ENCODE measurements at regions not wholly inside any gene's neighbourhood (a gene's known extent, or its start where the extent isn't known, plus 50 kb on each side); places are given as distances from the start of the nearest gene placed in this dataset.
"Not testable (repeated sequence)": the region's sequence is repeated elsewhere in the genome, so short reads cannot be mapped to it uniquely, and the experiment has no call there.

GRCh38 chr9:124084087-124084486, 72.5 kb downstream of the LHX2 start:
- no peak for DNase-seq

GRCh38 chr9:124087226-124087625, 75.7 kb downstream of the LHX2 start:
- no peak for DNase-seq

GRCh38 chr9:124088476-124088837, 76.9 kb downstream of the LHX2 start:
- no peak for DNase-seq

- DNase-seq, result peak; percentile 19
Measured at GRCh38 chr9:124089631-124090488, 78.3 kb downstream of the LHX2 start.

GRCh38 chr9:124098141-124098905, 86.8 kb downstream of the LHX2 start:
- peak; percentile 22 for DNase-seq

GRCh38 chr9:124099860-124100259, 88.3 kb downstream of the LHX2 start:
- no peak for DNase-seq

GRCh38 chr9:124101215-124101968, 89.8 kb downstream of the LHX2 start:
- DNase-seq, result no peak

- no peak for DNase-seq
Measured at GRCh38 chr9:124101969-124102345, 90.4 kb downstream of the LHX2 start.

- no peak for DNase-seq
Measured at GRCh38 chr9:124102363-124102762, 90.8 kb downstream of the LHX2 start.

GRCh38 chr9:124105266-124105665, 93.7 kb downstream of the LHX2 start:
- no peak for DNase-seq

- DNase-seq, result peak; percentile 80
Measured at GRCh38 chr9:124108216-124108615, 96.6 kb downstream of the LHX2 start.

GRCh38 chr9:124110307-124110915, 98.8 kb downstream of the LHX2 start:
- no peak for DNase-seq

- no peak for DNase-seq
Measured at GRCh38 chr9:124116683-124117363, 105.3 kb downstream of the LHX2 start.

- DNase-seq, result no peak
Measured at GRCh38 chr9:124118894-124119293, 107.3 kb downstream of the LHX2 start.

- DNase-seq, result no peak
Measured at GRCh38 chr9:124120272-124120671, 108.7 kb downstream of the LHX2 start.

GRCh38 chr9:124121725-124122124, 110.2 kb downstream of the LHX2 start:
- no peak for DNase-seq

GRCh38 chr9:124122321-124122720, 110.8 kb downstream of the LHX2 start:
- no peak for DNase-seq

GRCh38 chr9:124122813-124123462, 111.4 kb downstream of the LHX2 start:
- no peak for DNase-seq

- not testable (repeated sequence) for DNase-seq
Measured at GRCh38 chr9:124123621-124124020, 112.1 kb downstream of the LHX2 start.

- DNase-seq, result peak; percentile 27
Measured at GRCh38 chr9:124124729-124125650, 113.4 kb downstream of the LHX2 start.

GRCh38 chr9:124125651-124125977, 114.0 kb downstream of the LHX2 start:
- DNase-seq, result peak; percentile 5
